ENCODE measurements at regions not wholly inside any gene's neighbourhood (a gene's known extent, or its start where the extent isn't known, plus 50 kb on each side); places are given as distances from the start of the nearest gene placed in this dataset.

- Histone ChIP-seq H3K9ac (ENCODE audit: insufficient read length) (no peak overlapping the region), H3K27ac (no peak overlapping the region)
- TF ChIP-seq FOXP2 (optimal IDR thresholded peaks at IDR 0.05; ENCODE audit: control extremely low read depth, extremely low read length, insufficient read depth) (no peak), POLR2AphosphoS5 (IDR thresholded peaks at IDR 0.05; ENCODE audit: borderline replicate concordance, low read depth, low read length) (no peak), EZH2 (IDR thresholded peaks at IDR 0.05) (no peak)
These were observed 99.6 kb downstream of the KLF6 start for GRCh38 chr10:3685384-3685783.

DNA sequence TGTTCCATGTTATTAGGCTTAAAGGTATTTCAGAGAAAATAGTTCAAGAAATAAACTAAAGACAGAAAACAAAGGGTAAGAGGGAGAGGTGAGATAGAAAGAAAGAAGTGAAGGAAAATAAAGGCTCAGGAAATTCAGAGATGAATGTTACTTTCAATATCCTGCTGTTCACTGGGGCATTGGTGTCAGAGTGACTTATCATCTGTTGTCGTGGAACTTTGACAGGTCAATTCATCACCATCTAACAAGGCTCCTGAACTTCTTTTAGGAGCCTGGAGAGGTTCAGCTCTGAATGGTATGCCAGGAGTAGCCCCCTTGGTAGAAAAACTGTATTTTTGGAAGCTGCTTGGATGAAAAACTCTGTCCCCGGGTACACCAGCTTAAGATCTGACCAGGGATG is 100.1 kb downstream of the KLF6 start:
- H3K9me3 ChIP-seq (ENCODE audit: low read depth, low read length): no peaks in the 10 kb centered on the region
- H3K27ac ChIP-seq: no peak overlapping the region
- H3K9ac ChIP-seq (ENCODE audit: insufficient read length): no peak overlapping the region
- H3K36me3 ChIP-seq (ENCODE audit: insufficient read depth, low read length): no peaks in the 10 kb centered on the region
- H3K4me3 ChIP-seq: no peak overlapping the region
- TF ChIP-seq EZH2 (IDR thresholded peaks at IDR 0.05): no peak
- no peak for TF ChIP-seq FOXP2 (optimal IDR thresholded peaks at IDR 0.05; ENCODE audit: control extremely low read depth, extremely low read length, insufficient read depth)
- no peak for TF ChIP-seq POLR2AphosphoS5 (IDR thresholded peaks at IDR 0.05; ENCODE audit: borderline replicate concordance, low read depth, low read length)
- DNase-seq (ENCODE audit: low read depth, low spot score): no peak

More at GRCh38 chr10:3685384-3685783, 99.6 kb downstream of the KLF6 start:
- Histone ChIP-seq H3K4me3 (no peak overlapping the region), H3K36me3 (ENCODE audit: insufficient read depth, low read length) (no peaks in the 10 kb centered on the region), H3K9me3 (ENCODE audit: low read depth, low read length) (no peaks in the 10 kb centered on the region)
- no peak for DNase-seq (ENCODE audit: low read depth, low spot score)

DNA sequence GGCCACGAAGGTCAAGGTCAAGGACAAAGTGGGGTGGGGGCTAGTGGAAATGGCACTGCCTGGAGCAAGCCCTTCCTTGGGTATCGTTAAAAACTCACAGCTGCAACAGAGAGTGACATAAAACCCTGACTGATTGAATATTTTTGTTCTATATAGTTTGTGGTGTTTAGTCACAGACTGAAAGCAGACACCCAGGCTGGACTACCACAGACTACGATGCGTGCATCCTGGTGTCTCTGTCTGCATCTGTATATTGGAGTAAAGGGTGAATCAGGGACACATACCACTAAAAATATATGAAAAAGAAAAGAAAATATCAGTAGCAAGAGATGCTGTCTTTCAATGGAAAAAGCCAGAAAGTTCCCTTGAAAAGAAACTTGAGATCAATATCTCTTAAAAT is 101.4 kb downstream of the KLF6 start:
- Histone ChIP-seq H3K36me3 (ENCODE audit: insufficient read depth, low read length) (no peaks in the 10 kb centered on the region), H3K27ac (no peak overlapping the region), H3K9ac (ENCODE audit: insufficient read length) (no peak overlapping the region), H3K9me3 (ENCODE audit: low read depth, low read length) (no peaks in the 10 kb centered on the region), H3K4me3 (no peak overlapping the region)
- DNase-seq (ENCODE audit: low read depth, low spot score): no peak
- no peak for TF ChIP-seq EZH2 (IDR thresholded peaks at IDR 0.05)
- TF ChIP-seq FOXP2 (optimal IDR thresholded peaks at IDR 0.05; ENCODE audit: control extremely low read depth, extremely low read length, insufficient read depth): no peak
- TF ChIP-seq POLR2AphosphoS5 (IDR thresholded peaks at IDR 0.05; ENCODE audit: borderline replicate concordance, low read depth, low read length): no peak

GRCh38 chr10:3682745-3683144 is 102.3 kb downstream of the KLF6 start:
- TF ChIP-seq EZH2 (IDR thresholded peaks at IDR 0.05) (no peak), POLR2AphosphoS5 (IDR thresholded peaks at IDR 0.05; ENCODE audit: borderline replicate concordance, low read depth, low read length) (no peak), FOXP2 (optimal IDR thresholded peaks at IDR 0.05; ENCODE audit: control extremely low read depth, extremely low read length, insufficient read depth) (no peak)
- Histone ChIP-seq H3K27ac (no peak overlapping the region), H3K4me3 (no peak overlapping the region), H3K36me3 (ENCODE audit: insufficient read depth, low read length) (no peaks in the 10 kb centered on the region), H3K9ac (ENCODE audit: insufficient read length) (no peak overlapping the region), H3K9me3 (ENCODE audit: low read depth, low read length) (no peaks in the 10 kb centered on the region)
- DNase-seq (ENCODE audit: low read depth, low spot score): no peak

- H3K9me3 ChIP-seq (ENCODE audit: low read depth, low read length): no peaks in the 10 kb centered on the region
- TF ChIP-seq FOXP2 (optimal IDR thresholded peaks at IDR 0.05; ENCODE audit: control extremely low read depth, extremely low read length, insufficient read depth) (no peak), EZH2 (IDR thresholded peaks at IDR 0.05) (no peak), POLR2AphosphoS5 (IDR thresholded peaks at IDR 0.05; ENCODE audit: borderline replicate concordance, low read depth, low read length) (no peak)
- H3K36me3 ChIP-seq (ENCODE audit: insufficient read depth, low read length): no peaks in the 10 kb centered on the region
- no peak overlapping the region for H3K4me3 ChIP-seq
- no peak overlapping the region for H3K9ac ChIP-seq (ENCODE audit: insufficient read length)
- H3K27ac ChIP-seq: no peak overlapping the region
- no peak for DNase-seq (ENCODE audit: low read depth, low spot score)
These were observed 103.1 kb downstream of the KLF6 start for GRCh38 chr10:3681642-3682554.

DNA sequence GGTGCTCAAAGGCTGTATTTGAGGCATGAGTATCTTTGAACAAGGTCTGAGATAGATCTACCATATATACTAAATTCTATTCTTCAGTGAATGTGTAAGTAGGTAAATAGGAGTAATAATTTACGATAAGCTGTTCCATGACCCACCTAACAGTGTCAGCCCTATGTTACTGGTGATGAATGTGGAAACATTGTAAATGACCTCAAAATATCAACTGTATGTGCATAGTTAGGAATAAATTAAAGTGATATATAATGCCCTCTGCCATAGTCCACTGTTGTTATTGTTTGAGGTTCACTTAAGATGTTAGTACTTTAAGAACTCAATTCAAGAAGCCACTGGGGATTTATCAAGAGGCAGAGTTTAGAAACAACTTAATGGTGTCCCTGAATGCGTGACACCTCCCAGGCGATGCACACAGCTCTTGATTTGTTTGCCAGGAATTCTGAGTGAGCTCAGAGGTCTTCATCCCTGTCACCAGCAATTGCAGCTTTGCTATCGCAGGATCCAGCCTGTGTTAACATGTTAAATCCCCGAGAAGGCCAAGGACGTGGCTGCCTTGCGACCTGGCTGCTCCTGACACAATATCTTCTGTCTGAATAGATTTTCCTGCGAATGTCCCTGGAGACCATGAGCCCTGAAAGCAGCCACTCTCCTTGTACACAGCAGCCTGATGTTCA is 104.9 kb downstream of the KLF6 start:
- DNase-seq (ENCODE audit: low read depth, low spot score): no peak
- H3K36me3 ChIP-seq (ENCODE audit: insufficient read depth, low read length): no peaks in the 10 kb centered on the region
- H3K27ac ChIP-seq: no peak overlapping the region
- H3K4me3 ChIP-seq: no peak overlapping the region
- no peak for TF ChIP-seq FOXP2 (optimal IDR thresholded peaks at IDR 0.05; ENCODE audit: control extremely low read depth, extremely low read length, insufficient read depth)
- no peak for TF ChIP-seq POLR2AphosphoS5 (IDR thresholded peaks at IDR 0.05; ENCODE audit: borderline replicate concordance, low read depth, low read length)
- no peak for TF ChIP-seq EZH2 (IDR thresholded peaks at IDR 0.05)
- no peaks in the 10 kb centered on the region for H3K9me3 ChIP-seq (ENCODE audit: low read depth, low read length)
- H3K9ac ChIP-seq (ENCODE audit: insufficient read length): no peak overlapping the region

DNA sequence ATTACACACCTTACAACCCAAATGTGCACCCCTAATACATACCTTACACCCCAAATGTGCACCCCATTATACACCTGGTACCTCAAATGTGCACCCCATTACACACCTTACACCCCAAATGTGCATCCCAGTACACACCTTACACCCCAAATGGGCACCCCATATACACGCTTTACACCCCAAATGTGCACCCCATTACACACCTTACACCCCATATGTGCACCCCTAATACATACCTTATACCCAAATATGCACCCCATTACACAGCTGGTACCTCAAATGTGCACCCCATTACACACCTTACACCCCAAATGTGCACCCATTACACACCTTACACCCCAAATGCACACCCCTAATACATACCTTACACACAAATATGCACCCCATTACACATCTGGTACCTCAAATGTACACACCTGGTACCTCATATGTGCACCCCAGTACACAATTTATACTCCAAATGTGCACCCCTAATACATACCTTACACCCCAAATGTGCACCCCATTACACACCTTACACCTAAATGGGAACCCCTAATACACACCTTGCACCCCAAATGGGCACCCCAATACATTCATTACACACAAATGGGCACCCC is 106.3 kb downstream of the KLF6 start:
- no peak for DNase-seq (ENCODE audit: low read depth, low spot score)
- Histone ChIP-seq H3K9ac (ENCODE audit: insufficient read length) (no peak overlapping the region), H3K36me3 (ENCODE audit: insufficient read depth, low read length) (no peaks in the 10 kb centered on the region), H3K4me3 (no peak overlapping the region), H3K9me3 (ENCODE audit: low read depth, low read length) (no peaks in the 10 kb centered on the region), H3K27ac (no peak overlapping the region)
- no peak for TF ChIP-seq POLR2AphosphoS5 (IDR thresholded peaks at IDR 0.05; ENCODE audit: borderline replicate concordance, low read depth, low read length)
- no peak for TF ChIP-seq EZH2 (IDR thresholded peaks at IDR 0.05)
- no peak for TF ChIP-seq FOXP2 (optimal IDR thresholded peaks at IDR 0.05; ENCODE audit: control extremely low read depth, extremely low read length, insufficient read depth)

DNA sequence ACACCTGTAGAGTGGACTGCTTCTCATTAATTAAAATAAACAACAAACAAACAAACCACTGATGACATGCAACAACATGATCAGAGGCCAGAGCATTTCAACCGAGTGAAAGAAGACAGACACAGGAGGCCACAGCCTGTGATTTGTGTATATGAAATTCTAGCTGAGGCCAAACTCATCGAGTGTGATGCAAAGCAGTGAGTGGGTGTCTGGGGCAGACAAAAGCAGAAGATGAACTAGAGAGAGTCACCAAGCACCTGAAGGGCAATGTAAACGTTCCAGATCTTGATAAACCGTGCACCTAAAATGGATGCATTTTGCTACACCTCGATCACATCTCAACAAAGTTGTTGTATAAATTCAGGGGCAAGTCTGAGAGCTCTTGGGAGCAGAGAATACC is 108.4 kb downstream of the KLF6 start:
- no peak overlapping the region for H3K9ac ChIP-seq (ENCODE audit: insufficient read length)
- DNase-seq (ENCODE audit: low read depth, low spot score): no peak
- no peak overlapping the region for H3K4me3 ChIP-seq
- no peak overlapping the region for H3K27ac ChIP-seq
- no peaks in the 10 kb centered on the region for H3K9me3 ChIP-seq (ENCODE audit: low read depth, low read length)
- no peaks in the 10 kb centered on the region for H3K36me3 ChIP-seq (ENCODE audit: insufficient read depth, low read length)
- TF ChIP-seq EZH2 (IDR thresholded peaks at IDR 0.05) (no peak), FOXP2 (optimal IDR thresholded peaks at IDR 0.05; ENCODE audit: control extremely low read depth, extremely low read length, insufficient read depth) (no peak)
